Spleen (tissue), 7 donors: ENCODE measurements at regions not wholly inside any gene's neighbourhood (a gene's known extent, or its start where the extent isn't known, plus 50 kb on each side); places are given as distances from the start of the nearest gene placed in this dataset.

ENCODE experiments used
- CTCF ChIP-seq, 11 experiments: fragments of 200-600 bp in 7 of 11; fragments of 450-650 bp in 4 of 11; sonication (generic) in 4 of 11; IDR thresholded peaks in 8 of 11; conservative IDR thresholded peaks in 3 of 11; 1 replicate in 7 of 11; 2 replicates in 4 of 11; pipeline versions ENCODE4 v1.4.0 to v1.8.0; 2016 to 2021; ENCODE audit warnings: antibody characterized with exemption in 11 of 11, inconsistent platforms in 4 of 11, mild to moderate bottlenecking in 1 of 11
- POLR2A ChIP-seq, 3 donors: fragments of 450-650 bp; IDR thresholded peaks; one replicate each; pipeline ENCODE4 v1.5.1; 2017; ENCODE audit warnings: antibody characterized with exemption in 3 of 3, mild to moderate bottlenecking in 1 of 3
- POLR2AphosphoS5 ChIP-seq, 3 donors: sonication (generic); formaldehyde crosslinking; IDR thresholded peaks; one replicate each; pipeline ENCODE4 v1.5.1; 2017; ENCODE audit warnings: antibody characterized with exemption in 3 of 3
- donor health status: DM: no; HTN: no; CAD: no; lungs with moderate emphysema.
- donor health status: DM: no; HTN: no; CAD: no.
- donor health status: DM: no; HTN: no; CAD: no.

GRCh38 chr9:7240569-7241311 lies 483.0 kb downstream of the KDM4C start:
- no peak for TF ChIP-seq CTCF (IDR thresholded peaks at IDR 0.05 in 8 of 11, conservative IDR thresholded peaks at IDR 0.05 in 3 of 11)
- TF ChIP-seq POLR2A (IDR thresholded peaks at IDR 0.05) = no peak
- TF ChIP-seq POLR2AphosphoS5 (IDR thresholded peaks at IDR 0.05) = no peak
